GM23338 (cell line): ENCODE measurements at regions not wholly inside any gene's neighbourhood (a gene's known extent, or its start where the extent isn't known, plus 50 kb on each side); places are given as distances from the start of the nearest gene placed in this dataset.
A peak's percentile ranks its signal among the peaks of the same experiment; 100 is the strongest.

Experiments used
- ATAC-seq: fragments of 200-7000 bp; cut with Tn5 transposase; 3 replicates; pipeline ENCODE4 v1.9.1; 2020
- DNase-seq: peaks from one replicate; pipeline ENCODE4 v3.0.0-alpha.2; 2015; ENCODE audit warnings: low spot score
- H2AFZ ChIP-seq: fragments of 200-600 bp; sonication (generic); 2 replicates; pipeline ENCODE4 v1.8.0; 2016; ENCODE audit warnings: antibody characterized with exemption, mild to moderate bottlenecking, moderate library complexity
- H3F3A ChIP-seq: fragments of 200-600 bp; sonication (generic); replicated peaks from 2 replicates; pipeline ENCODE4 v1.8.0; 2017; ENCODE audit warnings: antibody characterized with exemption, mixed run types, low read depth
- H3K27ac ChIP-seq: fragments of 200-600 bp; sonication (generic); 2 replicates; pipeline ENCODE4 v1.6.1; 2016; ENCODE audit warnings: low read depth
- H3K27me3 ChIP-seq: fragments of 200-600 bp; sonication (generic); 2 replicates; pipeline ENCODE4 v1.8.0; 2016; ENCODE audit warnings: mild to moderate bottlenecking, mixed run types, moderate library complexity; ENCODE audit not compliant: insufficient read depth
- H3K36me3 ChIP-seq: fragments of 200-600 bp; sonication (generic); 2 replicates; pipeline ENCODE4 v1.8.0; 2016; ENCODE audit warnings: mild to moderate bottlenecking; ENCODE audit not compliant: insufficient read depth
- H3K4me1 ChIP-seq: fragments of 200-600 bp; sonication (generic); 2 replicates; pipeline ENCODE4 v1.8.0; 2016; ENCODE audit warnings: mild to moderate bottlenecking, moderate library complexity; ENCODE audit not compliant: insufficient read depth
- H3K4me2 ChIP-seq: fragments of 200-600 bp; sonication (generic); 2 replicates; pipeline ENCODE4 v1.7.1; 2017; ENCODE audit warnings: mixed run types
- H3K4me3 ChIP-seq: fragments of 200-600 bp; sonication (generic); 2 replicates; pipeline ENCODE4 v1.6.1; 2016; ENCODE audit warnings: mixed run types
- H3K79me2 ChIP-seq: fragments of 200-600 bp; sonication (generic); replicated peaks from 2 replicates; pipeline ENCODE4 v1.8.0; 2017; ENCODE audit warnings: mild to moderate bottlenecking; ENCODE audit not compliant: insufficient read depth
- H3K9me2 ChIP-seq: fragments of 200-600 bp; sonication (generic); 2 replicates; pipeline ENCODE4 v1.8.0; 2017; ENCODE audit not compliant: insufficient read depth
- H4K20me1 ChIP-seq: fragments of 200-600 bp; sonication (generic); replicated peaks from 2 replicates; pipeline ENCODE4 v1.8.0; 2017; ENCODE audit warnings: mild to moderate bottlenecking; ENCODE audit not compliant: insufficient read depth
- H3K27ac Mint-ChIP-seq: 2 replicates; pipeline ENCODE4 v1.8.0; 2020; ENCODE audit warnings: inconsistent platforms, mild to moderate bottlenecking, moderate library complexity, mixed read lengths
- H3K27me3 Mint-ChIP-seq: 3 replicates; pipeline ENCODE4 v1.8.0; 2022; ENCODE audit warnings: low read depth, mild to moderate bottlenecking, moderate library complexity, mixed read lengths, inconsistent platforms; ENCODE audit not compliant: insufficient read depth, poor library complexity
- H3K36me3 Mint-ChIP-seq: 3 replicates; pipeline ENCODE4 v1.8.0; 2021; ENCODE audit warnings: low read depth, mild to moderate bottlenecking, inconsistent platforms, moderate library complexity, mixed read lengths
- H3K4me1 Mint-ChIP-seq: 3 replicates; pipeline ENCODE4 v1.8.0; 2020; ENCODE audit warnings: mild to moderate bottlenecking, inconsistent platforms, mixed read lengths
- H3K4me3 Mint-ChIP-seq: 3 replicates; pipeline ENCODE4 v1.8.0; 2021; ENCODE audit warnings: moderate library complexity, mild to moderate bottlenecking, inconsistent platforms, mixed read lengths
- H3K9me3 Mint-ChIP-seq: 3 replicates; pipeline ENCODE4 v1.8.0; 2020; ENCODE audit warnings: moderate library complexity, mild to moderate bottlenecking, inconsistent platforms, mixed read lengths
- CTCF ChIP-seq, 2 experiments: fragments of 200-600 bp in 1 of 2; sonication (generic) in 1 of 2; conservative IDR thresholded peaks; 2 replicates each; pipeline versions ENCODE4 v1.5.1 to v1.6.1; 2016 to 2017; ENCODE audit warnings: antibody characterized with exemption in 2 of 2, low read depth in 2 of 2, mild to moderate bottlenecking in 2 of 2, moderate library complexity in 1 of 2
- ETS1 ChIP-seq: IDR thresholded peaks from 2 replicates; pipeline ENCODE4 v1.6.1; 2016; ENCODE audit warnings: antibody characterized with exemption
- NANOG ChIP-seq: IDR thresholded peaks from 2 replicates; pipeline ENCODE4 v1.6.1; 2016; ENCODE audit warnings: antibody characterized with exemption, borderline replicate concordance
- REST ChIP-seq: IDR thresholded peaks from one replicate; pipeline ENCODE4 v1.6.1; 2018; ENCODE audit warnings: antibody characterized with exemption; ENCODE audit not compliant: unreplicated experiment
- ZNF114 ChIP-seq: fragments of 250-450 bp; sonication (Bioruptor Pico); IDR thresholded peaks from 2 replicates; pipeline ENCODE4 v1.5.0; 2020; ENCODE audit warnings: mild to moderate bottlenecking, moderate library complexity
- ZNF331 ChIP-seq: fragments of 250-450 bp; sonication (Bioruptor Pico); IDR thresholded peaks from 2 replicates; pipeline ENCODE4 v1.5.0; 2020; ENCODE audit warnings: low read depth, mild to moderate bottlenecking, moderate library complexity
- ZNF462 ChIP-seq: fragments of 250-450 bp; sonication (Bioruptor Pico); IDR thresholded peaks from 2 replicates; pipeline ENCODE4 v1.5.0; 2020; ENCODE audit warnings: mild to moderate bottlenecking, moderate library complexity

GRCh38 chr5:62197697-62198096 is 108.3 kb upstream of the KIF2A start:
- peaks cover 4% of the 10 kb centered on the region; the same call in 1 of the 2 replicates for H3K9me2 ChIP-seq
- H3K27me3 Mint-ChIP-seq, result peaks cover 4% of the 10 kb centered on the region
- no peaks in the 10 kb centered on the region for H3K4me1 Mint-ChIP-seq
- H3K27me3 ChIP-seq, result no peaks in the 10 kb centered on the region
- peaks cover under 1% of the 10 kb centered on the region; the same call in 1 of the 2 replicates for H3K36me3 ChIP-seq
- H3K4me3 ChIP-seq, result no peak overlapping the region
- no peaks in the 10 kb centered on the region for H4K20me1 ChIP-seq
- peaks cover 9% of the 10 kb centered on the region for H3K36me3 Mint-ChIP-seq
- no peak for DNase-seq
- no peaks in the 10 kb centered on the region for H3K4me1 ChIP-seq
- H3K27ac Mint-ChIP-seq, result no peak overlapping the region
- peaks cover 19% of the 10 kb centered on the region for H3K9me3 Mint-ChIP-seq
- ATAC-seq, result peak; percentile 42; the same call in 1 of the 3 replicates
- no peaks in the 10 kb centered on the region for H3F3A ChIP-seq
- no peak overlapping the region for H3K27ac ChIP-seq
- TF ChIP-seq ZNF331 (CRISPR knock-in tag) (no peak), ETS1 (no peak), CTCF (conservative IDR thresholded peaks at IDR 0.05; ENCODE audit: low read depth in 2 of 2) (peak in 1 of 2 experiments; percentile 30; a peak in 2 of 4 replicates)
- no peaks in the 10 kb centered on the region for H3K79me2 ChIP-seq
- H3K4me2 ChIP-seq, result no peak overlapping the region
- H3K4me3 Mint-ChIP-seq, result no peak overlapping the region
- H2AFZ ChIP-seq, result peak overlapping the region; percentile 38; the same call in 1 of the 2 replicates

GRCh38 chr5:62198421-62198820 is 107.6 kb upstream of the KIF2A start:
- Histone ChIP-seq H3K27me3 (no peaks in the 10 kb centered on the region), H2AFZ (no peak overlapping the region), H3K36me3 (no peaks in the 10 kb centered on the region), H3K9me2 (peaks cover 4% of the 10 kb centered on the region; the same call in 1 of the 2 replicates), H4K20me1 (no peaks in the 10 kb centered on the region), H3F3A (no peaks in the 10 kb centered on the region), H3K4me2 (no peak overlapping the region), H3K4me3 (no peak overlapping the region), H3K79me2 (no peaks in the 10 kb centered on the region), H3K4me1 (no peaks in the 10 kb centered on the region), H3K27ac (no peak overlapping the region)
- H3K4me1 Mint-ChIP-seq, result no peaks in the 10 kb centered on the region
- H3K4me3 Mint-ChIP-seq, result no peak overlapping the region
- peaks cover 6% of the 10 kb centered on the region; the same call in 2 of the 3 replicates for H3K36me3 Mint-ChIP-seq
- H3K27me3 Mint-ChIP-seq, result peaks cover 4% of the 10 kb centered on the region
- DNase-seq (no peak), ATAC-seq (no peak)
- peaks cover 12% of the 10 kb centered on the region for H3K9me3 Mint-ChIP-seq
- TF ChIP-seq NANOG, result no peak
- TF ChIP-seq ZNF114, result no peak
- no peak for TF ChIP-seq ETS1
- TF ChIP-seq ZNF462 (CRISPR knock-in tag), result no peak
- TF ChIP-seq ZNF331 (CRISPR knock-in tag), result no peak
- no peak for TF ChIP-seq REST
- H3K27ac Mint-ChIP-seq, result no peak overlapping the region
